Rectal smooth muscle tissue (tissue), 1 donor: ENCODE measurements at regions not wholly inside any gene's neighbourhood (a gene's known extent, or its start where the extent isn't known, plus 50 kb on each side); places are given as distances from the start of the nearest gene placed in this dataset.

Experiments used
- H3K27ac ChIP-seq: one replicate; pipeline ENCODE4 v1.7.0; 2013; ENCODE audit warnings: low read depth, low read length, inconsistent platforms
- H3K27me3 ChIP-seq: one replicate; pipeline ENCODE4 v1.7.0; 2013; ENCODE audit warnings: low read length; ENCODE audit not compliant: control insufficient read depth, insufficient read depth
- H3K36me3 ChIP-seq: one replicate; pipeline ENCODE4 v1.7.0; 2013; ENCODE audit warnings: low read length; ENCODE audit not compliant: control insufficient read depth, insufficient read depth
- H3K4me1 ChIP-seq: one replicate; pipeline ENCODE4 v1.7.0; 2013; ENCODE audit warnings: low read length; ENCODE audit not compliant: control insufficient read depth, insufficient read depth
- H3K4me3 ChIP-seq: one replicate; pipeline ENCODE4 v1.7.0; 2013; ENCODE audit warnings: low read length
- H3K9ac ChIP-seq: one replicate; pipeline ENCODE4 v1.7.0; 2013; ENCODE audit warnings: low read length

DNA sequence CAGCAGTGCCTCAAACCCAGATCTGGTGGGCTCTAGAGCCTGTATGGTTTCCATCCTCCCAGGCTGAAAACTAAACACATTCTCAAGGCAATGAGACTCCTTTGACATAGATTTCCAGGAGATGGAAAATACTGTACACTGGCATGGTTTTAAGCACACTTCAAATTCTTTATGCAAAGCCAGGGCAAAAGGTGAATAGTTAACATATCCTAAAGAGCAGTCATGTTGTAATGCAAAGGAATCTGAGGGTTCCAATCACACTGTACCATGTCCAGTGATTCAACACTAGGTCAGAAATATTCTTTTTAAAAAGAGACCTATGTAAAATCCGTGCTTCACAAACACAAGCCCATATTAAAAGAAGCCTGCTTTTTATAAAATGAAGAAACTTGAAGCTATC is 195.3 kb downstream of the QDPR start:
- H3K4me3 ChIP-seq = no peak overlapping the region
- H3K27me3 ChIP-seq = no peaks in the 10 kb centered on the region
- no peak overlapping the region for H3K27ac ChIP-seq

DNA sequence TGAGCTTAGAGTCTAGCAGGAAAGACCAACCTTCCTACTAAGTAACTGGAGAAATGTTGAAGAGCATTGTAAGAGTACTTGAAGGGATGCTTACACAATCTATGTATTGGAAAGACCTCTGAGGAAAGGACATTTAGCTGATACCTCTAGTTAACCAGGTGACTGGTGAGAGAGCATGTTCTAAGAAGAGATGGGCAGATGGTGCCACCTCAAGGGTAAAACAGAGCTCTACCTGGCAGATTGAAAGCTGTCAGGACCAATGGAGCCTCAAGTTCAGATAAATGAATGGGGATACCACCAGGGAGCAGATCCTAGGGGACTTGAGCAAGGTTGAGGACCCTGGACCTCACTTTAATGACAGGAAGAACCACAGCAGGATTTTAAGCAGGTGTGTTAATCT is 196.4 kb downstream of the QDPR start:
- H3K4me3 ChIP-seq = no peak overlapping the region
- H3K27me3 ChIP-seq = no peaks in the 10 kb centered on the region
- no peak overlapping the region for H3K27ac ChIP-seq
- no peaks in the 10 kb centered on the region for H3K4me1 ChIP-seq
- H3K36me3 ChIP-seq = no peaks in the 10 kb centered on the region
- H3K9ac ChIP-seq = no peak overlapping the region

More for the DNA sequence above, 195.3 kb downstream of the QDPR start:
- no peaks in the 10 kb centered on the region for H3K4me1 ChIP-seq
- H3K36me3 ChIP-seq = no peaks in the 10 kb centered on the region
- H3K9ac ChIP-seq = no peak overlapping the region

DNA sequence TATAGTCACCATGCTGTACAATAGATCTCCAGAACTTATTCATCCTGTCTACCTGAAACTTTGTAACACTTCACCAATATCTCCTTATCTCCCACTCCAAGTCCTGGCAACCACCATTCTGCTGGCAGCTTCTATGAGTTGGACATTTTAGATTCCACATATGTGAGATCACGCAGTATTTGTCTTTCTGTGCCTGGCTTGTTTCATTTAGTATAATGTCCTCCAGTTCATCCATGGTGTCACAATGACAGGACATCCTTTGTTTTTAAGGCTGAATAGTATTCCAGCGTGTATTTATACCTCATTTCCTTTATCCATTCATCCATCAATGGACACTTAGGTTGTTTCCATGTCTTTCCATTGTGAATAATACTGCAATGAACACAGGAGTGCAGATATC is 198.7 kb downstream of the QDPR start:
- no peaks in the 10 kb centered on the region for H3K4me1 ChIP-seq
- no peaks in the 10 kb centered on the region for H3K36me3 ChIP-seq
- H3K27me3 ChIP-seq = no peaks in the 10 kb centered on the region
- no peak overlapping the region for H3K27ac ChIP-seq
- H3K9ac ChIP-seq = no peak overlapping the region
- no peak overlapping the region for H3K4me3 ChIP-seq

DNA sequence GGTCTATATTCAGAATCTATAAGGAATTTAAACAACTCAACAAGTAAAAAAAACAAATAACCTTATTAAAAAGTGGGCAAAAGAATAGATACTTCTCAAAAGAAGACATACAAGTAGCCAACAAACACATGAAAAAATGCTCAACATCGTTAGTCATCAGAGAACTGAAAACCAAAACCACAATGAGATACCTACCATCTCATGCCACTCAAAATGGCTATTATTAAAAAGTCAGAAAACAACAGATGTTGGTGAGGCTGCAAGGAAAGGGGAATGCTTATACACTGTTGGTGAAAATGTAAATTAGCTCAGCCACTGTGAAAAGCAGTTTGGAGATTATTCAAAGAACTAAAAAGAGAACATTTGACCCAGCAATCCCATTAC is 201.6 kb downstream of the QDPR start:
- Histone ChIP-seq H3K4me1 (no peaks in the 10 kb centered on the region), H3K27ac (no peak overlapping the region), H3K36me3 (no peaks in the 10 kb centered on the region), H3K4me3 (no peak overlapping the region), H3K27me3 (no peaks in the 10 kb centered on the region), H3K9ac (no peak overlapping the region)

DNA sequence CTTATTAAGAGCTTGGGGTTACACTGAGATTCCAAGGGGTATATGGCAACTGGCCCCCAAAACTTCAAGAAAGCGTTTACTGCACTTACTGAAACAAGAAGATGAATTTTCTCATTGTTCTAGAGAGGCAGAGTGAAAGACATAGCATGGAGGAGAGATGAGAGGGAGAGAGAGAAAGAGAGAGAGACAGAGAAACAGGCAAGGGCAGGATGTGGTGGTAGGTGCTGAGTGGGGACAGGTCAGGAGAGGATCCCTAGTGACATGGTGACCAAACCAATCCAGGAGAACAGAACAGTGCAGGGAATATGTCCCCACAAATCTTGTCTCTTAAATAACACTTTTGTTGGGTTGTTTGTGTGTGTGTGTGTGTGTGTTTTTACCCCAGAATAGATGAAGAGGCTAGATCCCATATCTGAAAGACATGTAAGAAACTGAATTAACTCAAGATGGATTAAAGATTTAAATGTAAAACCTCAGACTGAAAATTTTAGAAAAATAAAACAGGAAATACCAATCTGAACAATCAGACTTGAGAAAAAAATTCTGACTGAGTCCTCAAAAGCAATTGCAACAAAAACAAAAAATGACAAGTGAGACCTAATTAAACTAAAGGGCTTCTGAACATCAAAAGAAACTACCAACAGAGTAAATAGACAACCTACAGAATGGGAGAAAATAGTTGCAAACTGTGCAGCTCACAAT is 202.2 kb downstream of the QDPR start:
- Histone ChIP-seq H3K36me3 (no peaks in the 10 kb centered on the region), H3K9ac (no peak overlapping the region), H3K4me3 (no peak overlapping the region)

DNA sequence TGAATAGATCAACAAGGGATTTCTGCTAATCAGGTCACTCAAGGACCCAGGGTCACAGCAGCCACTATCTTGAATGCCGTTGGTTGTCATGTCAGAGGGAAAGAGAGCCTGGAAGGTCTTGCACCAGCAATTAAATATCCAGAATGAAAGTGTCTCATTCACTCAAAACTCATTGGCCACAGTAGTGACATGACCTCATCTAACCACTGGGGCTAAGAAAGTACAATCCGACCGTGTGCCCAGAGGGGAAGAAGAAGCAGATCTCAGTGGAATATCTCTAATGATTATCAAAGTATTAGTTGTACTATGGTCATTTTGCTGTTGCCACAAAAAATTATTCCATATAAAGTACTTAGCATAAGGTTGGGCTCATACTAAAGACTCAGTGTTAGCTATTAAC is 210.0 kb downstream of the QDPR start:
- no peaks in the 10 kb centered on the region for H3K4me1 ChIP-seq
- H3K27ac ChIP-seq = no peak overlapping the region
- H3K27me3 ChIP-seq = no peaks in the 10 kb centered on the region
- no peak overlapping the region for H3K9ac ChIP-seq
- no peak overlapping the region for H3K4me3 ChIP-seq
- H3K36me3 ChIP-seq = no peaks in the 10 kb centered on the region

More for the DNA sequence above, 202.2 kb downstream of the QDPR start:
- no peak overlapping the region for H3K27ac ChIP-seq
- H3K4me1 ChIP-seq = no peaks in the 10 kb centered on the region
- no peaks in the 10 kb centered on the region for H3K27me3 ChIP-seq

DNA sequence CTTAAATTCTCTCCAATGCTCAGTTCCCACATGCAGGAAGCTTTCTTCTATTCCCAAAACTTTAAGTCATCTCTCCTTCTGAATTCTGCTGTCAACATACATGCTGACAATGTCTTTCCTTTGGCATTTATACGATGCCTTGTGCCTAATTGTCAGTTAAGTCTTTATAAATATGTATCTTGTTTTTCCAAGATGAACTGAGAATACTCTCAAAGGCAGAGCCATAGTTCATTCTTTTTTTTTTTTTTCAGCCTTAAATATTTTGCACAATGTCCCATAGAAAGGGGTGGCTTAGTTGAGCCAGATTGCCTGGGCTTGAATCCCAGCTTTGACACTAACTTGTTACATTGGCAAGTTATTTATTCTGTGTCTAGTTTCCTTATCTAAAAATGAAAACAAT is 210.6 kb downstream of the QDPR start:
- no peak overlapping the region for H3K4me3 ChIP-seq
- H3K27ac ChIP-seq = no peak overlapping the region
- H3K4me1 ChIP-seq = no peaks in the 10 kb centered on the region
- H3K27me3 ChIP-seq = no peaks in the 10 kb centered on the region
- no peak overlapping the region for H3K9ac ChIP-seq
- H3K36me3 ChIP-seq = no peaks in the 10 kb centered on the region

DNA sequence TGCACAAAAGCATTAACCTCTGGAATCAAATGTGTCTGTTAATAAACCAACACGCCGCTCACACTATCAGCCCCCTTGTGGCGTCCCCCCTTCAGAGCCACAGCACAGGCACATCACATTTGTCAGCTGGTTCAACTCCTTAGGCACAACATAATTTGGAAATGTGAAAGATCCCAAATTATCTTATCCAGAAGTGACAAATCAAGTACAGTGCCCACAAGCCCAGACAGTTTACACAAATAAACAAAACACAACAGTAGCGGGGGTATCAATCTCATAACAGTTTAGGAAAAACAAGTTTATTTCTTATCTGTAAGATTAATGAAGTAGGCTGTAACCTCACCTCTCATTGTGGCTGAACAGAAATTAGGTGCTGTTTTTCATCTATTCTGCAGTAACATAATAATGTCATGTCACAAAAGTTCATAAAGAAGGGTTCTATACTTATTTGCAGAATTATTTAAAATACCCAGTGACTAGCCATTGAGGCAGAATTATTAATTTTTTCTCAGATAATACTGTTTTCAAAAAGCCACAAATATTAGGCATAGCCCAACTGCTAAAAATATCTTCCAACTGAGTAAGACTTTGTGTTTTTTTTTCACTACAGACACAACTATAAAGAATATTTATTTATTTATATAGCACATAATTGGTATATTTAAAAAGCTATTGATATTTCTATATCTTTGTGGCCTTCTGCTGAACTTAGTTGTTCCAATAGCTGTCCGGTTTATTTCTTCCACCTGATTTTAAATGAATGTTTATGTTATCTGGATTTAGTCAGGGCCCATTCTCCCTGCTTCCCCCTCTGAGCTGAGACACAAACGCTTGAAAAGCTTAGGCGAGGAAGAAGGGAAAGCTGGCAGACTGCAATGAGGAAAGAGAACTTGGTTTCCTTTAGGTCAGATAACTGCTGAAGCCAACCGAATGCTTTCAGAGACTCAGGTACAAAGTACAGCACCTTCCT is 214.7 kb downstream of the QDPR start:
- H3K4me3 ChIP-seq = no peak overlapping the region
- no peak overlapping the region for H3K9ac ChIP-seq
- H3K36me3 ChIP-seq = no peaks in the 10 kb centered on the region
- H3K27me3 ChIP-seq = no peaks in the 10 kb centered on the region
- no peaks in the 10 kb centered on the region for H3K4me1 ChIP-seq
- no peak overlapping the region for H3K27ac ChIP-seq

DNA sequence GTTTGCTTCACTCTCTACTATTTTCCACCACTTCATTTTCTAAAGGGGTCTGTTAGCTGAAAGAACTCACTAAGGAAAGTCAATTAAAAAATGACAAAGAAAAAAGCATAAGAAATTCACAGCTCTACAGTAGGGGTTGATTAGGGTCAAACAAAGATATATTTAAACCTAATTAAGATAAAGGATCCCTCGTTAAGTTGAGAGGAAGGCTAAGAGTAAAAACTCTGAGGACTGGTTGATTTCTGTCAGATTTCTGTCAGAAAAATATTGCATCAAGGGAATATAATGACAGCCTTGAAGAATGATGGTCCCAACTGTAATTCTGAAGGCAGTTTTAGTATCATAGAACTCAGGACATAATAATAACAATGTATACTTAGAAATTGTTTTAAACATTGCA is 218.0 kb downstream of the QDPR start:
- Histone ChIP-seq H3K9ac (no peak overlapping the region), H3K27ac (no peak overlapping the region), H3K36me3 (no peaks in the 10 kb centered on the region), H3K4me3 (no peak overlapping the region), H3K4me1 (no peaks in the 10 kb centered on the region), H3K27me3 (no peaks in the 10 kb centered on the region)

DNA sequence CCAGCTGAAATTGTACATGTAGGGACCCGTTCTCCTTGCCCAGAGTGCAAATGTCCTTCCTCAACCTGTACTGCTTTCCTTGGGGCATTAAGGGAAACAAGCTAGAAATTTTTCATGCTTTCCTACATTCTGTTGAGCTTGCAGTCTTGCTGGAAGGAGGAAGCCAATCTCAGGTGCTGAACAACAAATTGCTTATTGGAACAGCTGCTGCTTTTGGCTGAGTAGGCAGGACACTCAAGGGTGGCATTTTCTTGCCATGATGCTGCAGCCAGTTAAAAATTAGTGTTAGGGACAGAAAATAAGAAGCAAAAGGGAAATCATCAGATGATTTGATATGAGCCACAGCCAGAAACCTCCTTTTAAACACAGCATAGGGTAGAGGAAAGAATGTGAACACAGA is 223.7 kb downstream of the QDPR start:
- H3K9ac ChIP-seq = no peak overlapping the region
- no peaks in the 10 kb centered on the region for H3K4me1 ChIP-seq
- no peak overlapping the region for H3K4me3 ChIP-seq
- H3K36me3 ChIP-seq = no peaks in the 10 kb centered on the region
- no peaks in the 10 kb centered on the region for H3K27me3 ChIP-seq
- H3K27ac ChIP-seq = no peak overlapping the region

DNA sequence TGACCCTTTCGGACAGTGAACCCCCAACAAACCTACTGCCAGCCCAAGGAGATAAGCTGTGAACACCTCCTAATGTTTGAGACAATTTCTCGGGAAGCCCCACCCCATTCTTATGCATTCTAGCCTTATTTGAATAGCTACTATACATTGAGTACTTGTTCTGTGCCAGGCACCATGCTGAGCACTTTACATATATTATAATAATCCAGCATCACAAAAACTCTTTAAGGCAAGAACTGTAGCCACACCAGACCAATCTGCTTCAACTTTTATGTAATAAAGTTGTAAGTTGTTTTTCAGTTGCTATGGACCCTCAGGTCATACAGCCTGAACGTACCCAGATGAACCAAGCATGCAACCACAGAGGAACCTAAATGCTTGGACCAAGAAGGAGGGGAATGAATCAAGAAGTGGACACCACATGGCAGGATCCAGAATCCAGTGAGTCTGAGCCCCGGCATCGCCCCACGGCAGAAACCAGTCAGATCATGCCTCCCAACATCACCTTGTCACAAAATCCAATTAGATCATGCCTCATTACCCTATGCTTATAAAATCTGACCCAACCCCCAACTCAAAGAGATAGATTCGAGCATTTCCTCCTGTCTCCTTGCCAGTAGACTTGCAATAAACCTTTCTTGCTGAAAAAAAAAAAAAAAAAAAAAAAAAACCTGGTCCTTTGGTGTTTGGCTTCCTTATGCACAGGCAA is 225.0 kb downstream of the QDPR start:
- Histone ChIP-seq H3K4me3 (no peak overlapping the region), H3K4me1 (no peaks in the 10 kb centered on the region), H3K36me3 (no peaks in the 10 kb centered on the region), H3K9ac (no peak overlapping the region), H3K27me3 (no peaks in the 10 kb centered on the region), H3K27ac (no peak overlapping the region)

DNA sequence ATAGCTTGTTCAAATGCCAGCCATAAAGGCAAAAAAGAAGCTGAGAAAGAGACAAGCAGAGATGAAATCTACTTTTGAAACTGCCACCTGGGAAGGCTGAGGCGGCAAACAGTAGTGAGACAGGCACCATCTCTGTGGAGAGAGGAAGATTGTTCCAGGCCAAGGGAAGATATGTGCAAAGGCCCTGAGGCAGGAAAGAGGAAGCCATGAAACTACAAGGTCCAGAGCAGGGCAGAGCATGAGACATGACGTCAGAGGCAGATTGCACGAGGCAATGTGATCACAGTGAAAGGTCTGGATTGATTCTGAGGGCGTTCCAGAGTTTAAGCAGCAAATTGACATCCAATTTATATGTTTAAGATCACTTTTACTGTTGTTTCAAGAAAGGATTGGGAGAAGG is 226.1 kb downstream of the QDPR start:
- H3K27ac ChIP-seq = no peak overlapping the region
- H3K36me3 ChIP-seq = no peaks in the 10 kb centered on the region
- H3K27me3 ChIP-seq = no peaks in the 10 kb centered on the region
- H3K4me1 ChIP-seq = no peaks in the 10 kb centered on the region
- H3K4me3 ChIP-seq = no peak overlapping the region
- no peak overlapping the region for H3K9ac ChIP-seq
